GM23338 (cell line): ENCODE measurements at regions not wholly inside any gene's neighbourhood (a gene's known extent, or its start where the extent isn't known, plus 50 kb on each side); places are given as distances from the start of the nearest gene placed in this dataset.

ENCODE experiments used
- CTCF ChIP-seq, 2 experiments: fragments of 200-600 bp in 1 of 2; sonication (generic) in 1 of 2; conservative IDR thresholded peaks; 2 replicates each; pipeline versions ENCODE4 v1.5.1 to v1.6.1; 2016 to 2017; ENCODE audit warnings: antibody characterized with exemption in 2 of 2, low read depth in 2 of 2, mild to moderate bottlenecking in 2 of 2, moderate library complexity in 1 of 2
- EZH2 ChIP-seq: fragments of 200-600 bp; sonication (generic); IDR thresholded peaks from one replicate; pipeline ENCODE4 v1.8.0; 2017; ENCODE audit warnings: antibody characterized with exemption, mild to moderate bottlenecking, low read depth; ENCODE audit not compliant: unreplicated experiment
- REST ChIP-seq: IDR thresholded peaks from one replicate; pipeline ENCODE4 v1.6.1; 2018; ENCODE audit warnings: antibody characterized with exemption; ENCODE audit not compliant: unreplicated experiment

- TF ChIP-seq CTCF (conservative IDR thresholded peaks at IDR 0.05; ENCODE audit: low read depth in 2 of 2) (no peak), EZH2 (no peak), REST (no peak)
These were observed 200.3 kb upstream of the SEMA6D start for GRCh38 chr15:47516972-47517371.
